ENCODE measurements at regions not wholly inside any gene's neighbourhood (a gene's known extent, or its start where the extent isn't known, plus 50 kb on each side); places are given as distances from the start of the nearest gene placed in this dataset.

GRCh38 chr4:59341506-59341905 is 1858.6 kb upstream of the ADGRL3 start:
- TF ChIP-seq HDAC6 (IDR thresholded peaks at IDR 0.05; ENCODE audit: unreplicated experiment), result no peak
- TF ChIP-seq DPF2 (IDR thresholded peaks at IDR 0.05), result no peak
- no peak for TF ChIP-seq ZZZ3 (IDR thresholded peaks at IDR 0.05; ENCODE audit: control insufficient read depth, insufficient read length, low read depth)
- no peak for TF ChIP-seq MEF2A (IDR thresholded peaks at IDR 0.05; ENCODE audit: insufficient read depth, low read depth, low read length)
- no peak for TF ChIP-seq GABPA (IDR thresholded peaks at IDR 0.05; ENCODE audit: low read depth)
- no peak for TF ChIP-seq TCF7 (IDR thresholded peaks at IDR 0.05; ENCODE audit: borderline replicate concordance)
- no peak for TF ChIP-seq SMC3 (IDR thresholded peaks at IDR 0.05; ENCODE audit: borderline replicate concordance, low read length)
- no peak for TF ChIP-seq CTCF (IDR thresholded peaks at IDR 0.05 in 2 of 3, conservative IDR thresholded peaks at IDR 0.05 in 1 of 3; ENCODE audit: control insufficient read depth in 2 of 3, extremely low read depth in 1 of 3, insufficient read depth in 1 of 3, low read depth in 3 of 3, low read length in 3 of 3)
- TF ChIP-seq POLR2A (IDR thresholded peaks at IDR 0.05; ENCODE audit: low read depth, low read length), result no peak

Data from GM12878 (cell line).